NB4 (cell line): ENCODE measurements at regions not wholly inside any gene's neighbourhood (a gene's known extent, or its start where the extent isn't known, plus 50 kb on each side); places are given as distances from the start of the nearest gene placed in this dataset.

ENCODE experiments used
- DNase-seq: peaks from one replicate; pipeline ENCODE4 v3.0.0; 2010; ENCODE audit warnings: low read depth
- H3K4me3 ChIP-seq: one replicate; pipeline ENCODE4 v1.5.1; 2011; ENCODE audit warnings: mild to moderate bottlenecking, low read depth, low read length, moderate library complexity
- MYC ChIP-seq: IDR thresholded peaks from 2 replicates; pipeline ENCODE4 v1.6.1; 2011; ENCODE audit warnings: low read depth, low read length
- POLR2A ChIP-seq: IDR thresholded peaks from 2 replicates; pipeline ENCODE4 v1.6.1; 2011; ENCODE audit warnings: mild to moderate bottlenecking; ENCODE audit not compliant: insufficient read length; ENCODE audit errors: extremely low read depth
- TF ChIP-seq, protein P1 (sequence below): IDR thresholded peaks from one replicate; pipeline ENCODE4 v1.5.1; 2012; ENCODE audit warnings: low read depth, low read length
- TF ChIP-seq, protein P2 (sequence below): IDR thresholded peaks from 2 replicates; pipeline ENCODE4 v1.6.1; 2011; ENCODE audit warnings: low read depth, low read length

DNA sequence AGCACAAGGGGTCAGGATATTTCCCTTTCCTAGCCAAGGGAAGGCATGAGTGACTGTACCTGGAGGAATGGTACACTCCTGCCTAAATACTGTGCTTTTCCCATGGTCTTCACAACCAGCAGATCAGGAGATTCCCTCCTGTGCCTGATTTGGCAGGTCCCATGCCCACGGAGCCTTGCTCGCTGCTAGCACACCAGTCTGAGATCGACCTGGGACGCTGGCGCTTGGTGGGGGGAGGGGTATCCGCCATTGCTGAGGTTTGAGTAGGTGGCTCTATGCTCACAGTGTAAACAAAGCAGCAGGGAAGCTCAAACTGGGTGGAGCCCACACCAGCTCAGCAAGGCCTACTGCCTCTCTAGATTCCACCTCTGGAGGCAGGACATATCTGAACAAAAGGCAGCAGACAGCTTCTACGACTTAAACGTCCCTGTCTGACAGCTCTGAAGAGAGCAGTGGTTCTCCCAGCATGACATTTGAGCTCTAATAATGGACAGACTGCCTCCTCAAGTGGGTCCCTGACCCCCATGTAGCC, 486.0 kb upstream of the CHRM3 start:
- no peak for DNase-seq
- TF ChIP-seq POLR2A: no peak
- TF ChIP-seq, protein P1, sequence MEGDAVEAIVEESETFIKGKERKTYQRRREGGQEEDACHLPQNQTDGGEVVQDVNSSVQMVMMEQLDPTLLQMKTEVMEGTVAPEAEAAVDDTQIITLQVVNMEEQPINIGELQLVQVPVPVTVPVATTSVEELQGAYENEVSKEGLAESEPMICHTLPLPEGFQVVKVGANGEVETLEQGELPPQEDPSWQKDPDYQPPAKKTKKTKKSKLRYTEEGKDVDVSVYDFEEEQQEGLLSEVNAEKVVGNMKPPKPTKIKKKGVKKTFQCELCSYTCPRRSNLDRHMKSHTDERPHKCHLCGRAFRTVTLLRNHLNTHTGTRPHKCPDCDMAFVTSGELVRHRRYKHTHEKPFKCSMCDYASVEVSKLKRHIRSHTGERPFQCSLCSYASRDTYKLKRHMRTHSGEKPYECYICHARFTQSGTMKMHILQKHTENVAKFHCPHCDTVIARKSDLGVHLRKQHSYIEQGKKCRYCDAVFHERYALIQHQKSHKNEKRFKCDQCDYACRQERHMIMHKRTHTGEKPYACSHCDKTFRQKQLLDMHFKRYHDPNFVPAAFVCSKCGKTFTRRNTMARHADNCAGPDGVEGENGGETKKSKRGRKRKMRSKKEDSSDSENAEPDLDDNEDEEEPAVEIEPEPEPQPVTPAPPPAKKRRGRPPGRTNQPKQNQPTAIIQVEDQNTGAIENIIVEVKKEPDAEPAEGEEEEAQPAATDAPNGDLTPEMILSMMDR: no peak
- TF ChIP-seq MYC: no peak
- TF ChIP-seq, protein P2, sequence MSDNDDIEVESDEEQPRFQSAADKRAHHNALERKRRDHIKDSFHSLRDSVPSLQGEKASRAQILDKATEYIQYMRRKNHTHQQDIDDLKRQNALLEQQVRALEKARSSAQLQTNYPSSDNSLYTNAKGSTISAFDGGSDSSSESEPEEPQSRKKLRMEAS: no peak
- no peak overlapping the region for H3K4me3 ChIP-seq

DNA sequence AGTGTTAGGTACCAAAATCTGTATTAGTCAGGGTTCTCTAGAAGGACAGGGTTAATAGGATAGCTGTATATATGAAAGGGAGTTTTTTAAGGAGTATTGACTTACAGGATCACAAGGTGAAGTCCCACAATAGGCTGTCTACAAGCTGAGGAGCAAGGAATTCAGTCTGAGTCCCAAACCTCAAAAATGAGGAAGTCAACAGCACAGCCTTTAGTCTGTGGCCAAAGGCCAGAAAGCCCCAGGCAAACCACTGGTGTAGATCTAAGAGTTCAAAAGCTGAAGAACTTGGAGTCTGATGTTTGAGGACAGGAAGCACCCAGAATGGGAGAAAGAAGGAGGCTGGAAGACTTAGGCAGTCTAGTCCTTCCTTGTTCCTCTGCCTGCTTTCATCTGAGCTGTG, 487.5 kb upstream of the CHRM3 start:
- TF ChIP-seq MYC (no peak), POLR2A (no peak)
- TF ChIP-seq, protein P2: no peak
- TF ChIP-seq, protein P1: no peak
- peak; percentile 19 for DNase-seq
- no peak overlapping the region for H3K4me3 ChIP-seq

DNA sequence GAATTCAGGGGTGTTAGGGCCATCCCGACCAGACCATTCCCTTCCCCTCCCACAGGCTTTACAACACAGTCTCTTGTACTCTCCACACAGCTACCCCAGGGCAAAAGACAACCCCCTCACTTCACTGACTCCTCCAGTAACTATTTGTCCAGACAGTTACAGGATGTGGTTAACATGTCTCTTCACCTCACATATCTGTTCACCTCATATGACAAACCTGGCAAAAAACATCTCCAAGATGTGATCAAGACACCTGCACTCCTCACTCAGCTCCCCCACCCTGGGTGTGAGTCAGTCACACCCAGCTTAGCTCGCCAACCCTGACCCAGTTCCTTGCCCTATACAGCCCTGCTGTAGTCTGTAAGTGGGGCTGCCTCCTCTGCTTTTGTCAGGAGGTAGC, 490.5 kb upstream of the CHRM3 start:
- no peak for TF ChIP-seq MYC
- TF ChIP-seq, protein P1: no peak
- TF ChIP-seq, protein P2: no peak
- TF ChIP-seq POLR2A: no peak
- no peak overlapping the region for H3K4me3 ChIP-seq
- no peak for DNase-seq

DNA sequence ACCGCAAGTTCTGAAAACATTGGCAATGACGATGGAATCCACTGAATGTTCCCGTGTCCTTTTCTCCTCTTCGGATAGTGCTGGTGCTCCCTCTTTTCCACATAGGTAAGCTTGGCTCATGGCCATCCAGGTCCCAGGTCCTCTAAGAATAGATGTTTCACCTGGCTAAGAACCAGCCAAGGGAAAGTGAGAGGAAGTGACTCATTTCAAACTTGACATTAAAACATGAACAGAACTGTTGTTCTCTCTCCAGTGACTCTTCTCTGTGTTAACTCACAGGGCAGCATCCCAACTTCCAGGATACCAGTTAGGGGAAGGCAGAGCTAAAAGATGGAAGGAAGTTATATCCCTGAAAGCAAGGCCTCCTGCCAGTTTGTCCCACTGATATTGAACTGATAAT, 493.8 kb upstream of the CHRM3 start:
- DNase-seq: no peak
- TF ChIP-seq, protein P1: no peak
- TF ChIP-seq, protein P2: no peak
- TF ChIP-seq POLR2A: no peak
- TF ChIP-seq MYC: no peak

DNA sequence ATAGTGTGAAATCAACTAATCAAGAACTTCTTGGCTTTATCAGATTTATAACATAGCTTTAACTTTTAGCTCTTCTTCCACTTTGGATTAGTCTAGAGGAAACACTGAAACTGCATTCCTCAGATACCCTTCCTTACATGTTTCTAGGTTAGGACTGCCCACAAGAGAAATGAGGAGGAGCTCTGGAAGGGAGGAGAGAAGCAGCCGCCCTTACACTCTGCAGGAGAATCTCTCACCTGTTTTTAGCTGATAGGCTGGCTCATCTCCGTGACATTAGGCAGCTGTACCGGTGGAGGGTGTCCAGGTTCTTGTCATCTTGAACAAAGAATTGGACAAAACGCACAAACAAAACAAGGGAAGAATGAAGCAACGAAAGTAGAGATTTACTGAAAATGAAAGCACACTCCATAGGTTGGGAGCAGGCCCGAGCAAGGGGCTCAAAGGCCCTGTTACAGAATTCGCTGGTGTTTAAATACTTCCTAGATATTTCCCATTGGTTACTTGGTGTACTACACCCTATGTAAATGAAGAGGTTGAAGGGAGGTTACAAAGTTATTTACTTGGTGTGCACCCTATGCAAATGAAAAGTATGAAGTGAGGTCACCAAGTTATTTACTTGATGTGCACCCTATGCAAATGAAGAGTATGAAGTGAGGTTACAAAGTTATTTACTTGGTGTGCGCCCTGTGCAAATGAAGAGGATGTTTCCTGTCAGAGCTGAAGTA, 524.9 kb upstream of the CHRM3 start:
- DNase-seq: no peak
- no peak for TF ChIP-seq MYC
- TF ChIP-seq POLR2A: no peak
- no peak overlapping the region for H3K4me3 ChIP-seq

More for the DNA sequence above, 493.8 kb upstream of the CHRM3 start:
- H3K4me3 ChIP-seq: no peak overlapping the region

DNA sequence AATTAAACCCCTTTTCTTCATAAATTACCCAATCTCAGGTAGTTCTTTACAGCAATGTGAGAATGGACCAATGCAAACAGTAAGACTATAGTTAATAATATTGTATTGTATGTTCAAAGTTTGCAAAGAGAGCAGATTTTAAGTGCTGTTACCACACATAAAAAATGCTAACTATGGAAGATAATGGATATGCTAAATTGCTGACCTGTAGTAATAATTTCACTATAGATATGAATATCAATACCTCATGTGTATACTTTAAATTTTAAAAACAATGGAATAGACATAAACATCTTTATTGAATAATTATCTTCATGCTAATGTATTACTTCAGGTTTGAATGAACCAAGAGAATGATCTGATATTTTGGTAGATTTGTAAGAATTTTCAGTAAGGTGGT, 552.4 kb upstream of the CHRM3 start:
- TF ChIP-seq, protein P1: no peak
- TF ChIP-seq POLR2A (no peak), MYC (no peak)
- TF ChIP-seq, protein P2: no peak
- DNase-seq: no peak
- no peak overlapping the region for H3K4me3 ChIP-seq
